Lung (tissue), 11 donors: ENCODE measurements at regions not wholly inside any gene's neighbourhood (a gene's known extent, or its start where the extent isn't known, plus 50 kb on each side); places are given as distances from the start of the nearest gene placed in this dataset.
A peak's percentile ranks its signal among the peaks of the same experiment; 100 is the strongest.

Experiments
- ATAC-seq: fragments of 200-7000 bp; cut with Tn5 transposase; one replicate; pipeline ENCODE4 v1.9.1; 2020; ENCODE audit warnings: moderate number of reproducible peaks; ENCODE audit not compliant: insufficient read depth, low FRiP score
- DNase-seq, 3 donors: peaks; one replicate each; pipeline ENCODE4 v3.0.0-alpha.2; 2013 to 2017
- H3K27ac ChIP-seq, 2 donors: one replicate each; pipeline ENCODE4 v1.5.1; 2013; ENCODE audit warnings: mild to moderate bottlenecking in 2 of 2, moderate library complexity in 2 of 2, control low read depth in 1 of 2, inconsistent platforms in 1 of 2, low read depth in 1 of 2, low read length in 1 of 2
- H3K27me3 ChIP-seq, 3 donors: one replicate each; pipeline ENCODE4 v1.5.1; 2013; ENCODE audit warnings: low read length in 2 of 3; ENCODE audit not compliant: control insufficient read depth in 3 of 3, insufficient read depth in 3 of 3
- H3K36me3 ChIP-seq, 4 donors: one replicate each; pipeline ENCODE4 v1.5.1; 2013; ENCODE audit warnings: low read length in 4 of 4, mild to moderate bottlenecking in 1 of 4, moderate library complexity in 1 of 4; ENCODE audit not compliant: control insufficient read depth in 4 of 4, insufficient read depth in 4 of 4
- H3K4me1 ChIP-seq, 5 donors: one replicate each; pipeline ENCODE4 v1.5.1; 2013; ENCODE audit warnings: low read length in 5 of 5, mild to moderate bottlenecking in 2 of 5, moderate library complexity in 1 of 5; ENCODE audit not compliant: control insufficient read depth in 5 of 5, insufficient read depth in 5 of 5
- H3K4me3 ChIP-seq: one replicate; pipeline ENCODE4 v1.5.1; 2013; ENCODE audit warnings: mild to moderate bottlenecking, control low read depth, moderate library complexity
- H3K9ac ChIP-seq, 2 donors: one replicate each; pipeline ENCODE4 v1.5.1; 2013; ENCODE audit warnings: low read length in 2 of 2, control low read depth in 1 of 2; ENCODE audit not compliant: insufficient read depth in 1 of 2
- H3K9me3 ChIP-seq, 4 donors: one replicate each; pipeline ENCODE4 v1.5.1; 2013; ENCODE audit warnings: low read length in 3 of 4, mild to moderate bottlenecking in 1 of 4, moderate library complexity in 1 of 4; ENCODE audit not compliant: control insufficient read depth in 4 of 4, insufficient read depth in 3 of 4
- WGBS, 2 donors: extraction: QIAGEN DNeasy Blood & Tissue Kit; methylation state at CpG; one replicate each; pipeline ENCODE4 v1.1.7; 2013; 5-methylcytosine and 5-hydroxymethylcytosine counted together
- TF ChIP-seq, protein P1 (sequence below): IDR thresholded peaks from 2 replicates; pipeline ENCODE4 v1.5.1; 2012; ENCODE audit warnings: mild to moderate bottlenecking; ENCODE audit errors: control extremely low read depth, extremely low read depth
- donor health status: control.
- donor health status: control.
- donor health status: Bipolar disorder and iron deficiency.
- donor health status: healthy.
- donor health status: DM: yes; HTN: yes; CAD: no.

DNA sequence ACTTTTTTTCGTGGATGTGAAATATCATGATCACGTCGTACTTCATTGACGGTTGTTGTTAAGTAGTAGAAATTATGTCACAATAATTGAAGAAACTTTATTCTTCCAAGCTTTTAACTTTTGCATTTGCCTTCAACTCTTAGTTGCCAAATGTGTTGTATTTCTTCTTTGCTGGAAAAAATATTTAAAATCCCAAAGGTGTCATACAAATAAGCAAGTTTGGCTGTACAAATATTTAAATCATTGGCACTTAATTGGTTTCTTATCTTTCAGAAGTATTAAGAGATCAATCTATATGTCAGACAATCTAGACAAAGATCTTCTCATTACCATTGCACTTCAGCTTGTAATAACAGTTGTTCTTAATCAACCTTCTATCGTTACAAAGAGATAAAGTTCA, 204.0 kb upstream of the HDAC4 start:
- Histone ChIP-seq H3K9me3 (peaks cover 0 to 7% (median 0%) of the 10 kb centered on the region in 4 donors), H3K27me3 (peaks cover 0 to 5% (median 0%) of the 10 kb centered on the region in 3 donors), H3K36me3 (no peaks in the 10 kb centered on the region), H3K4me3 (no peak overlapping the region), H3K9ac (no peak overlapping the region), H3K4me1 (peaks cover 0 to 13% (median 0%) of the 10 kb centered on the region in 5 donors), H3K27ac (no peak overlapping the region)
- peak in 2 of 3 donors; percentile 71 to 88 for DNase-seq
- ATAC-seq: no peak
- TF ChIP-seq, protein P1, sequence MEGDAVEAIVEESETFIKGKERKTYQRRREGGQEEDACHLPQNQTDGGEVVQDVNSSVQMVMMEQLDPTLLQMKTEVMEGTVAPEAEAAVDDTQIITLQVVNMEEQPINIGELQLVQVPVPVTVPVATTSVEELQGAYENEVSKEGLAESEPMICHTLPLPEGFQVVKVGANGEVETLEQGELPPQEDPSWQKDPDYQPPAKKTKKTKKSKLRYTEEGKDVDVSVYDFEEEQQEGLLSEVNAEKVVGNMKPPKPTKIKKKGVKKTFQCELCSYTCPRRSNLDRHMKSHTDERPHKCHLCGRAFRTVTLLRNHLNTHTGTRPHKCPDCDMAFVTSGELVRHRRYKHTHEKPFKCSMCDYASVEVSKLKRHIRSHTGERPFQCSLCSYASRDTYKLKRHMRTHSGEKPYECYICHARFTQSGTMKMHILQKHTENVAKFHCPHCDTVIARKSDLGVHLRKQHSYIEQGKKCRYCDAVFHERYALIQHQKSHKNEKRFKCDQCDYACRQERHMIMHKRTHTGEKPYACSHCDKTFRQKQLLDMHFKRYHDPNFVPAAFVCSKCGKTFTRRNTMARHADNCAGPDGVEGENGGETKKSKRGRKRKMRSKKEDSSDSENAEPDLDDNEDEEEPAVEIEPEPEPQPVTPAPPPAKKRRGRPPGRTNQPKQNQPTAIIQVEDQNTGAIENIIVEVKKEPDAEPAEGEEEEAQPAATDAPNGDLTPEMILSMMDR: no peak
- WGBS, 2 donors: 81 to 84% methylated on average over 5 of the region's 5 CpGs

DNA sequence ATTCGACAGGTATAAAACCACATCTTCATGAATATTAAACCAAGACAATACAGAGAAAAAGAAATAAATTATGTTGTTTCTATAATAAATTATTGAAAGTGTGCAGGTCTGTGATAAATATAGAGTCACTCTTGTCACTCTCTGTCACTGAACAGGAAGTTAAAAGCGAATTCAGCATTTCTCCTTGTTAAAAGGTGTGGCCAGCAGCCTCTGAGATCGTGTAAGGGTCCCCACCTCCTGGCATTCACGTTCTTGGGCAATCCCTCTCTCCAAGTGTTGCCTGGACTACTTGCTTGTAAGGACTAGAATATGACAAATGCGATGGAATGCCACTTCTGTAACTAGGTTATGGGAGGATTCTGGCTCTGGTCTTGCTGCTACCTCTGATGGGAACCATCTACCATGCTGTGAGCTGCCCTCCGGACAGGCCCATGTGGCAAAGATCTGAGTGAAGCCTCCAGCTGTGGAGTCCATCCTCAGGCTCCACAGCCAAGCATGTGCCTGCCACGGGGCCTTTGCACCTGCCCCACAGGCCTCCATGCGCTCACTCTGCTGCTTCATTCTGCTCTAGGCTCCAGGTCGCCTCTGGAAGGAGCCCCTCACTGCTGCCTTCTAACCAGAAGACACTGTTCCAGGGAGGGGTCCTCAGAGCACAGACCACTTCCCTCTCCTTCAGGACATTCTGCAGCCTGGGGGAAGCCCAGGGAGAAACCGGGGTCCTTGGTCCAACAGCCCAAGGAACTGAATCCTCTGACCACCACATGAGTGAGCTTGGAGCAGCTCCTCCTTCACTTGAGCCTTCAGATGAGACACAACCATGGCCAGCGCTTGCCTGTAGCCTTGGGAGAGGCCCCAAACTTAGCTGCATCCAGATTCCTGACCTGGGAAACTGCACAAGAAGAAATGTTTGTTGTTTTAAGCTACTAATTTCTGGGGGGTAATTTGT, 202.9 kb upstream of the HDAC4 start:
- TF ChIP-seq, protein P1: no peak
- Histone ChIP-seq H3K36me3 (no peaks in the 10 kb centered on the region), H3K9ac (no peak overlapping the region), H3K27me3 (peaks cover 0 to under 1% (median 0%) of the 10 kb centered on the region in 3 donors), H3K27ac (no peak overlapping the region), H3K4me3 (no peak overlapping the region), H3K9me3 (peaks cover 0 to 7% (median 0%) of the 10 kb centered on the region in 4 donors), H3K4me1 (peaks cover 0 to 13% (median 0%) of the 10 kb centered on the region in 5 donors)
- no peak for DNase-seq
- 76 to 80% methylated on average over 11 of the region's 11 CpGs for WGBS, 2 donors
- no peak for ATAC-seq

DNA sequence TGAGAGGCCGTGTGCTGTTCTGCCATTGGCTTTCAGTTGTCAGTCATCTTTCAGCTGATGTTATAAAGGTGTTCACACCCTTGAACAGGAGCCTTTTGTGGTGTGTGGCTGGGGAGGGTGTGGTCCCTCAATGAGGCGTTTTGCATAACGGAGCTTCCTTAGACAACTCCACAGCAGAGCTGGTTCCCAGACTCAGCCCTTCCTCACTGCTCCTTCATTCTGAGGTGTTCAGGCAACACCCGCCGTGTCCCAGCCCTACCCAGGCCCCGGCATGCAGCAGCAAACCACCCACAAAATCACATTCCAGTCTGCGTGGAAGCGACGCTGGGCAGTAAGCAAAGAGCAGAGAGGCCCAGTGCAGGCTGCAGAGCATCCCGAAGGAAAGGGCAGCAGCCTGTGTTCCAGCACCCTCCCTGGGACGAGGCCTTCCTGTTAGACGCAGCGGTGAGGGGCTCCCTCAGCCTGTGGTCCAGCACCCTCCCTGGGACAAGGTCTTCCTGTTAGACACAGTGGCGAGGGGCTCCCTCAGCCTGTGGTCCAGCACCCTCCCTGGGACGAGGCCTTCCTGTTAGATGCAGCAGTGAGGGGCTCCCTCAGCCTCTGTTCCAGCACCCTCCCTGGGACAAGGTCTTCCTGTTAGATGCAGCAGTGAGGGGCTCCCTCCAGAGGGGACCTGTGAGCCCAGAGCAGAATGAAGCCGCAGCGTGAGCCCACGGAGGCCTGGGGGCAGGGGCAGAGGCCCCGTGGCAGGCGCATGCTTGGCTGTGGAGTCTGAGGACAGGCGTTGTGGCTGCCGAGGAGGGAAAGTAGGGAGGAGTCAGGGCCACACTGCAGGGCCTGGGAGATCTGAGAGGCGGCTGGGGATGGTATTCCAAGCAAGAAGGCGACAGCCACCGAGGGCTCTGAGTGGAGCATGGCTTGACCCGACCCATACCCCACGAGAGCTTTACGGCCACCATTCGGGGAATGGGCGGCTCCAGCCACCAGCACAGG, 201.8 kb upstream of the HDAC4 start:
- TF ChIP-seq, protein P1: no peak
- peaks cover 0 to 10% (median 0%) of the 10 kb centered on the region in 5 donors for H3K4me1 ChIP-seq
- peaks cover 0 to 7% (median 0%) of the 10 kb centered on the region in 4 donors for H3K9me3 ChIP-seq
- WGBS, 2 donors: 80 to 85% methylated on average over 30 of the region's 30 CpGs
- H3K27me3 ChIP-seq: no peaks in the 10 kb centered on the region
- no peak for ATAC-seq
- H3K9ac ChIP-seq: no peak overlapping the region
- no peak overlapping the region for H3K27ac ChIP-seq
- no peaks in the 10 kb centered on the region for H3K36me3 ChIP-seq
- DNase-seq: peak in 1 of 3 donors; percentile 10
- H3K4me3 ChIP-seq: no peak overlapping the region
